ENCODE measurements at regions not wholly inside any gene's neighbourhood (a gene's known extent, or its start where the extent isn't known, plus 50 kb on each side); places are given as distances from the start of the nearest gene placed in this dataset.

DNA sequence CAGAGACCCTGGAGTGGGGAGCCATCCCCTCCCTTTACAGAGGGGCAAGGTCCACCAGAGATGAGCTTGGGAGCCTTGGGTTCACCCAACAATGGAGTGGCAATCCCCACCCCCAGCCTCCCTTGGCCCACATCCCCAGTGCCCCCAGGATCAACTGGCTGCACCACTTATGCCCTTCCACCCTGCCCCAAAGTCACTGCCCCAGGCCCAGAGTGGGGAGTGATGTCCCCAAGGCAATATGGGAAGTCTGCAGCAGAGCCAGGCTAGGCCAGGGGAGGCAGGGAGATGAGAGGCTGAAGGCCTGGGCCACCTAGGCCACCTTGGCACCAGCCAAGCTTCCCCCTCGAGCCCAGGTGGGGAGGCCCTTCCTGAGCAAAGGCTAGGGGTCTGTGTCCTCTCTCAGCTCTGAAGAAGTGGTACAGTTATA lies 145.5 kb downstream of the SMAD6 start:
- TF ChIP-seq, protein P1, sequence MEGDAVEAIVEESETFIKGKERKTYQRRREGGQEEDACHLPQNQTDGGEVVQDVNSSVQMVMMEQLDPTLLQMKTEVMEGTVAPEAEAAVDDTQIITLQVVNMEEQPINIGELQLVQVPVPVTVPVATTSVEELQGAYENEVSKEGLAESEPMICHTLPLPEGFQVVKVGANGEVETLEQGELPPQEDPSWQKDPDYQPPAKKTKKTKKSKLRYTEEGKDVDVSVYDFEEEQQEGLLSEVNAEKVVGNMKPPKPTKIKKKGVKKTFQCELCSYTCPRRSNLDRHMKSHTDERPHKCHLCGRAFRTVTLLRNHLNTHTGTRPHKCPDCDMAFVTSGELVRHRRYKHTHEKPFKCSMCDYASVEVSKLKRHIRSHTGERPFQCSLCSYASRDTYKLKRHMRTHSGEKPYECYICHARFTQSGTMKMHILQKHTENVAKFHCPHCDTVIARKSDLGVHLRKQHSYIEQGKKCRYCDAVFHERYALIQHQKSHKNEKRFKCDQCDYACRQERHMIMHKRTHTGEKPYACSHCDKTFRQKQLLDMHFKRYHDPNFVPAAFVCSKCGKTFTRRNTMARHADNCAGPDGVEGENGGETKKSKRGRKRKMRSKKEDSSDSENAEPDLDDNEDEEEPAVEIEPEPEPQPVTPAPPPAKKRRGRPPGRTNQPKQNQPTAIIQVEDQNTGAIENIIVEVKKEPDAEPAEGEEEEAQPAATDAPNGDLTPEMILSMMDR (conservative IDR thresholded peaks at IDR 0.05; ENCODE audit: low read length) = no peak
- no peak for TF ChIP-seq EZH2phosphoT487 (IDR thresholded peaks at IDR 0.05; ENCODE audit: borderline replicate concordance)
